Pons (tissue), 1 donor: ENCODE measurements at regions not wholly inside any gene's neighbourhood (a gene's known extent, or its start where the extent isn't known, plus 50 kb on each side); places are given as distances from the start of the nearest gene placed in this dataset.
"Not testable (repeated sequence)": the region's sequence is repeated elsewhere in the genome, so short reads cannot be mapped to it uniquely, and the experiment has no call there.

Experiments used
- DNase-seq: peaks from one replicate; pipeline ENCODE4 v3.0.0-alpha.2; 2016; ENCODE audit warnings: low spot score

DNA sequence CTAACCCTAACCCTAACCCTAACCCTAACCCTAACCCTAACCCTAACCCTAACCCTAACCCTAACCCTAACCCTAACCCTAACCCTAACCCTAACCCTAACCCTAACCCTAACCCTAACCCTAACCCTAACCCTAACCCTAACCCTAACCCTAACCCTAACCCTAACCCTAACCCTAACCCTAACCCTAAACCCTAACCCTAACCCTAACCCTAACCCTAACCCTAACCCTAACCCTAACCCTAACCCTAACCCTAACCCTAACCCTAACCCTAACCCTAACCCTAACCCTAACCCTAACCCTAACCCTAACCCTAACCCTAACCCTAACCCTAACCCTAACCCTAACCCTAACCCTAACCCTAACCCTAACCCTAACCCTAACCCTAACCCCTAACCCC, 80.6 kb upstream of the PLEKHG4B start:
- DNase-seq = not testable (repeated sequence)

DNA sequence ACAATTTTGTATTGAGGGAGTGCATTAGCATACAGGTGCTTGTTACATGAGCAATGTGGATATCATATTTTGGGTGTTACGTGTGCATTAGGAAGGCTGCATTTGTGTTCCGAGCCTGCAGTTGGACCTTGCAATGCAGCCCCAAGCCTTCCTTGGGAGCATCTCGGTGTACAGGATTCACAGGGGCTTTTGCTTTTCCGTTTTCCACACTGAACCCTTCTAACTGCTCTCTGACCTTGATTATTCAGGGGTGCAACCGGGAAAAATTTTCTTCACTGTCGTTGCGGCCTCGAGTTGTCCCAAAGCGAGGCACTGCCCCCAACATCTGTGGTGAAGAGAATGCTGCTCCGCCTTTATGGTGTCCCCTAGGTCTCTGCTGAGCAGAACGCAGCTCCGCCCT, 80.1 kb upstream of the PLEKHG4B start:
- DNase-seq = no peak

DNA sequence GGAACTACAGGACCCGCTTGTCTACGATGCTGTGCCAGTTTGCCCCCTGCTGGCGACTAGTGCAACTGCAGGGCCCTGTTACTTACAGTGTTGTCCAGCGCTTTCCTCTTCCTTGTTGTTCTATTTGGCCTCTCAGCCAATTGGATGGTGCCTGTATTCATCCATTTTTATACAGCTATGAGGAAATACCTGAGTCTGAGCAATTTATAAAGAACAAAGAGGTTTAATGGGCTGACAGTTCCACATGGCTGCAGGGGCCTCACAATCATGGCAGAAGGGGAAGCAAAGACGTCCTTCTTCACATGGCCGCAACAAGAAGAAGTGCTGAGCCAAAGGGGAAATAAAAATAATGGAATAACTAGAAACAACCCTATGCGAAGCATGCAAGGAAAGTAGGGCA, 78.7 kb upstream of the PLEKHG4B start:
- DNase-seq = no peak

DNA sequence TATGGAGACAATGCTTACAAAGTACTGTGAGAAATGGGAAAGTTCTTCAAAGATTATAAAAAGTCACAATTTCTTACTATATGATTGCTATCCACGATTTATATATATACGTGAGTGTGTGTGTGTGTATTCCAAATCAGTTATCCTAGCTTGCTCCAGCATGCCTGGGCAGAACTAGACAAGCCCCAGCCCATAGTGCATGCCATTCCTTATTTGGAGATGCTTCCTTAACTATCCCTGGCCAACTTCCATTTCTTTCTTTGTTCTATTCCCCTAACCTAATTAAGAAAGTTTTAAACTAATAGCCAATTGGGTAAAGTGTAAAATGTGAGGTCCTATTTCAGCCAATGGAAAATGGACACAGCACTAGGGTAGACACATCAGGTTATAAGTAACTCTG, 77.3 kb upstream of the PLEKHG4B start:
- not testable (repeated sequence) for DNase-seq

DNA sequence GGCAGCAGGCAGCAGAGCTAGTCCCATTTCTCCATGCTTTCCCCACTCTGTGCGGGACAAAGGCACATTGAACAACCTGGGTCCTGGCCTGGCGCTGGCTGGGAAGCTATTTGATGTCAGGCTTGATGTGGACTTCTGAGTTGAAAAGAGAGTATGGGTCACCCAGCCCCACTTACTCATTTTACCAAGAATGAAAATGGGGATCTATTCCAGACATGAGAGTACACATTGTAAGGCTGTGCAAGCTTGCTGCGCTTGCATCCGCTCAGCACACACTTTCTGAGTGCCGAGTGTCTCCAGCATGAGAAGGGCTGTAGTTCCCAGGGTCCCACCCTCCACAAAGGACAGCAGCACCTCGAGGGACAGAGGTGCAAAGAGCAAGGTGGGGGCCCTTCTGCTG, 71.7 kb upstream of the PLEKHG4B start:
- not testable (repeated sequence) for DNase-seq

DNA sequence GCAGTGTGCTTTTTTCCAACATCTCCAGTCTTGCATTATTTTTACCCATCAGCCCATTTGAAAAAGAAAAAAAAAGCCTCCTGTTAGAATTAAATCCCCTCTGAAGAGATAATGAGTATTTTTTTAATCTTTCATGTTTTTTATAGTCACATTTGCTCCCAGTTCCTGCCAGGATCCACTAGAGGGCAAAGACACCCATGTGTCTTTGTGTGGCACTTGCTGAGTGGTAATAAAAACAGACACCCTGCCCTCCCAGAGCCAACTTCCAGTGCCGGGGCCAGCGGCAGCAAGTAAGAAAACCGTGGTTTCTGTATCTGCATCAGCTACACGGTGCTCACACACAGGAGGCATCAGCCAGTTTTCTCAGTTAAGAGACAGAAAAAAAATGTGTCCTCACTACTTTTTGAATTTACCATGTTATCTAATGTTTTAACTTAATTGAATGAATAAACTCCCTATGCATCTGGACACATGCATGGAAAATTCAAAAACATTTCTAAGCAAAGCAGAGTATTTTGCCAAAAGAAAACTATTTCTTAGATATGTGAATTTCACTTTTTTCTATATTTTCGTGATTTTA, 70.2 kb upstream of the PLEKHG4B start:
- DNase-seq = peak; percentile 3

DNA sequence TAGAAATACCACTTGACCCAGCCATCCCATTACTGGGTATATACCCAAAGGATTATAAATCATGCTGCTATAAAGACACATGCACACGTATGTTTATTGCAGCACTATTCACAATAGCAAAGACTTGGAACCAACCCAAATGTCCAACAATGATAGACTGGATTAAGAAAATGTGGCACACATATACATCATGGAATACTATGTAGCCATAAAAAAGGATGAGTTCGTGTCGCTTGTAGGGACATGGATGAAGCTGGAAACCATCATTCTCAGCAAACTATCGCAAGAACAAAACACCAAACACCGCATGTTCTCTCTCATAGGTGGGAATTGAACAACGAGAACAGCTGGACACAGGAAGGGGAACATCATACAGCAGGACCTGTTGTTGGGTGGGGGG, 68.1 kb upstream of the PLEKHG4B start:
- DNase-seq = not testable (repeated sequence)

DNA sequence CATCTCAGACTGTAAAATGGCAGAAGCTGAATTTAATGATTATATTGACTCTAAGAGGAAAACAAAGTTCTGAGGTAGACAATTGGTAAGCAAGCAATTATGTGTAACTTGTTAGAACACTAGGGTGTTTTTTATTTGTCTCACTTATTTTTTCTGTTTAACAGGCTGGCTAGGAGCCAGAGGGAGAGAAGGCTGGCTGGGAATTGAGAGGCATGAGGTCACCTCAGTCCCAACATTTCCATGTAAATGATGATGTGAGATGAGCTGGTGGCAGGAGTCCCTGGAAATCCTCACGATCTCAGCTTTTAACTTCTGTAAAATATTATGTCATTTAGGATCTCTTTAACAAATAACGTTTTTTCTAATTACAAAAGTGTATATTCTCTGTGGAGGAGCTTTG, 66.9 kb upstream of the PLEKHG4B start:
- DNase-seq = not testable (repeated sequence)

DNA sequence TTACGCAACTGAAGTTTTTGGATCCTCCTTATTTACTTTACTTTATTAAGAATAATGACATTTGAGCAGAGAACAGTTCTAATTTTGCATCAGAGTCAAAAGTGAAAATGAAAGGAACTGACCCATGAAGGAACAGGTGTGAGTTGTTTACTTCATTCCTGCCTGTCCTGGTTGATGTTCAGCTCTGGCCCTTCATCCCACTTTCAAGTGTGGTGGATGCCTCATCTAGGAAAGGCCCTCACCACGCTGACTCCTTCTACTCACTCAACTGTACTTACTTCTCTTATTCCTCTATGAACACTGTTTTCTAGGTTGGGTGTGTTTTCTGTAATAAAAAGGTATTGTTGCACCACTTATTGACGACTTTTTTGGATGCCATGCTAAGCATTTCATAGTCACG, 61.8 kb upstream of the PLEKHG4B start:
- DNase-seq = no peak

DNA sequence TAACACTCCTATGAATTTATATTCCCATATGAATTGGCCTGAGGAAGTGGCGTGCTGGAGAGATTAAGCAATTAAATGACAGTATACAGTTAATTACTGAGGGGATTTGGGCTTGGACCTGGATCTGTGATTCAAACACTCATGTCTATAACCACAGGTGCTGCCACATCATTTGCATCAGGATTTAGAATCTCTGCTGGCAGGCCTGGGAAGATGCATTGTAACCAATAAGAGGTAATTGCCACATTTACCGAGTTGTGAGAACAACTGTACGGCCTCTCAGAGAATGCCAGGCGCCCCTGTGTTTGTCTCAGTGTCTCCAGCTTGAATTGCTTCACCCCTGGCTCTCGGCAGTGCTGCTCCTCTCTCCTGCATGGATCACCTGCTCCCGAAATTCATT, 61.4 kb upstream of the PLEKHG4B start:
- not testable (repeated sequence) for DNase-seq

DNA sequence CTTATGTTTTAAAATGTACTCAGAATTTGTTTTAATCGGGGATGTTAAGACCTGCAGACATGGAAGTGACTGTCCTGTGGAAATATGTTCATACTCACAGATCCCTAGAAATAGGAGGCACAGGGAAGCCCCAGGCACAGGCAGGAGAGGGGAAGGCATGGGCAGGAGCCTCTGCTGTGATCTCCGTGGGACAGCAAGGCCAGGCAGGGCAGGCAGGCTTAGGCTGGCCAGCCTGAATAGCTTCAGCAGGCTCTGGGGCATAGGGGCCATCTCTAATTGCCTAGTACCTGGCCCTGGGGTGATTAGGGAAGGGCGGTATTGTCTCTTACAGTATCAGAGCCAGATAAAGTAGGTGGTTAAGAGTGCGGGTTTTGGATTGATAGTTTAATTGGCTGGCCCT, 59.8 kb upstream of the PLEKHG4B start:
- no peak for DNase-seq

DNA sequence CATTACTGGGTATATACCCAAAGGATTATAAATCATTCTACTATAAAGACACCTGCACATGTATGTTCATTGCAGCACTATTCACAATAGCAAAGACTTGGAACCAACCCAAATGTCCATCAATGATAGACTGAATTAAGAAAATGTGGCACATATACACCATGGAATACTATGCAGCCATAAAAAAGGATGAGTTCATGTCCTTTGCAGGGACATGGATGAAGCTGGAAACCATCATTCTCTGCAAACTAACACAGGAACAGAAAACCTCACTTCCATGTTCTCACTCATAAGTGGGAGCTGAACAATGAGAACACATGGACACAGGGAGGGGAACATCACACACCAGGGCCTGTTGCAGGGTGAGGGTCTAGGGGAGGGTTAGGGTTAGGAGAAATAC, 56.4 kb upstream of the PLEKHG4B start:
- not testable (repeated sequence) for DNase-seq

DNA sequence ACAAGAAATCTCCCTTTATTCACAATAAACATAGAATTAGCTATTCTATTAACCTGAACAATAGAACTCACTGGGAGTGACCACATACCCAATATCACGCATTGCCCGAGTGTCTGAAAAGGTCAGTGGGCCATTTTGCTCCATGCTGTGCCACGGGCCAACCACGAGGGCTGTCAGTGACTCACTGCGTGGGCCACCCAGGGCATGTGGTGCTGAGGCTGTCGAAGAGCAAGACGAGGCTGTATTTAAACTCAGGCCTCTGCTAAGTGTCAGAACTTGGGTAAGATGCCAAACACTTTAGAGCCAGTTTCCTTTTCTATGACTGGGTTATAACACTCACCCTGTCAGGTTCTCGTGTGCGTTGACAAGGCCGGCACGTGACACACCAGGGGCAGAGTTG, 54.8 kb upstream of the PLEKHG4B start:
- not testable (repeated sequence) for DNase-seq

DNA sequence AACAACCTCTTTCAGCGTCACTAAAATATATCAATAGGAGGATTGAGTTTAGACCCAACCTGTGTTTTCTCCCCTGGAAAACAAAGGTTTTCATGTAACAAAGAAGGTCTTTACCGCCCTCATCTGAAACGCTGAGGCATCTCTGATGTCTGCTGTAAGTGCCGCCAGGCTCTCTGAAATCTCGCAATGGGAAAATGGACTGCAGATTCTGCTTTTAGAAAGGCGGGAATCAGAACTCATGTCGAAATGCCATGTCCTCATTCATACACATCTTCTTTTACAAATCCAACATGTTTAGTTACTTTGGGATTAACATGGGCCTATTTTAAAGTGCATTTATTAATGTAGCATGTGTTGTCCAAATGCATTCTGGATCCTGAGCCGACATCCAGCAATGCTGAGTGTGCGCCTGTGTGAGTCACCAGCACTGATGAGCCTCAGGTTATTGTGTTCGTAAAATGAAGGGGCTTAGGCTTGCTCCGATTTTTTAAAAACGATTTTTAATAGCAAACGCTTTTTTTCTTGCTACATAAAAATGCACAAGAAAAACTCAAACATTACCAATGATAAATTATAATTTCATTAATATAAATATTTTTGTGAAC, 51.9 kb upstream of the PLEKHG4B start:
- DNase-seq = no peak
